ENCODE measurements at regions not wholly inside any gene's neighbourhood (a gene's known extent, or its start where the extent isn't known, plus 50 kb on each side); places are given as distances from the start of the nearest gene placed in this dataset.

- TF ChIP-seq CTCF (IDR thresholded peaks at IDR 0.05 in 8 of 11, conservative IDR thresholded peaks at IDR 0.05 in 3 of 11) (no peak), POLR2A (IDR thresholded peaks at IDR 0.05) (no peak)
Observed at GRCh38 chr18:45274026-45274425, 341.2 kb upstream of the SLC14A2 start.
